Psoas muscle (tissue), 7 donors: ENCODE measurements at regions not wholly inside any gene's neighbourhood (a gene's known extent, or its start where the extent isn't known, plus 50 kb on each side); places are given as distances from the start of the nearest gene placed in this dataset.

Experiments used
- ATAC-seq, 4 donors: fragments of 200-7000 bp; cut with Tn5 transposase; one replicate each; pipeline ENCODE4 v1.9.1; 2020; ENCODE audit warnings: moderate library complexity in 3 of 4, mild to moderate bottlenecking in 2 of 4
- DNase-seq, 2 donors: peaks; one replicate each; pipeline ENCODE4 v3.0.0-alpha.2; 2020
- H3K27ac ChIP-seq: fragments of 200-600 bp; one replicate; pipeline ENCODE4 v1.8.0; 2022
- H3K27me3 ChIP-seq, 3 donors: fragments of 200-600 bp in 1 of 3; one replicate each; pipeline versions ENCODE4 v1.6.1 to v1.8.0; 2013 to 2022; ENCODE audit warnings: low read length in 2 of 3, mild to moderate bottlenecking in 2 of 3, moderate library complexity in 1 of 3; ENCODE audit not compliant: insufficient read depth in 3 of 3
- H3K36me3 ChIP-seq, 2 donors: fragments of 200-600 bp in 1 of 2; one replicate each; pipeline versions ENCODE4 v1.6.1 to v1.8.0; 2013 to 2022; ENCODE audit warnings: low read depth in 1 of 2, mild to moderate bottlenecking in 1 of 2, moderate library complexity in 1 of 2; ENCODE audit not compliant: insufficient read depth in 1 of 2
- H3K4me1 ChIP-seq: fragments of 200-600 bp; one replicate; pipeline ENCODE4 v1.8.0; 2022
- H3K4me3 ChIP-seq: fragments of 200-600 bp; one replicate; pipeline ENCODE4 v1.8.0; 2022; ENCODE audit warnings: mild to moderate bottlenecking
- H3K9me3 ChIP-seq: fragments of 200-600 bp; one replicate; pipeline ENCODE4 v1.8.0; 2022
- WGBS, 3 donors: extraction: QIAGEN DNeasy Blood & Tissue Kit; methylation state at CpG; one replicate each; pipeline versions ENCODE4 v1.1.6 to v1.1.7; 2013; 5-methylcytosine and 5-hydroxymethylcytosine counted together
- intact Hi-C, 2 donors: fragments of 100-400 bp; cut with DNase I; formaldehyde crosslinking; loops; one replicate each; pipeline versions ENCODE4 v1.11.0 to v1.14.2; 2022
- TF ChIP-seq, protein P1 (sequence below): fragments of 200-600 bp; IDR thresholded peaks from one replicate; pipeline ENCODE4 v1.8.0; 2022; ENCODE audit warnings: antibody characterized with exemption
- donor health status: healthy with polysubstance abuse.
- donor health status: DM: no; HTN: no; CAD: no; lungs with moderate emphysema.
- donor health status: Bipolar disorder and iron deficiency.
- donor health status: healthy.
- donor health status: DM: yes; HTN: yes; CAD: no.
- donor health status: DM: no; HTN: no; CAD: no.
- donor health status: DM: yes; HTN: yes; CAD: no.

DNA sequence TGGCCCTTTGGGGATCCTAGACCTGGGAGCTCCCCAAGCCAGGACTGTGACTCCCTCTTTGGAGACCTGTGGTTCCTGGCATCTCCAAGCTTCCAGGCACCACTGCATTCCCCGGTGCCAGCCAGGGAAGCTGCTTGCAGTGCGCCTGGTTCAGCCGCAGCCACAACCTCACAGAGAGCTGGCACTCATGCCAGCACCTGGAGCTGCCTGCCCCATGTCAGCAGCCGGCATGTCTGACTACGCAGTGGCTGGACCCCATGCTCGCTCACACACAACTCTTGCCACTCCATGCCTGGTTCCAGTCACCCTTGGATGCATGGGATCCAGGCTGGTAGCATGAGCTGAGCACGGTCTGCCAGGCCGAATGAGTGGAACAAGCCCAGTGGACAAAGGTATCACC, 426.6 kb downstream of the LRRIQ3 start:
- intact Hi-C loops = no loop called here
- Histone ChIP-seq H3K9me3 (no peaks in the 10 kb centered on the region), H3K36me3 (no peaks in the 10 kb centered on the region), H3K27ac (no peak overlapping the region), H3K4me1 (no peaks in the 10 kb centered on the region), H3K4me3 (no peak overlapping the region), H3K27me3 (no peaks in the 10 kb centered on the region)
- DNase-seq (no peak), ATAC-seq (no peak)
- TF ChIP-seq, protein P1, sequence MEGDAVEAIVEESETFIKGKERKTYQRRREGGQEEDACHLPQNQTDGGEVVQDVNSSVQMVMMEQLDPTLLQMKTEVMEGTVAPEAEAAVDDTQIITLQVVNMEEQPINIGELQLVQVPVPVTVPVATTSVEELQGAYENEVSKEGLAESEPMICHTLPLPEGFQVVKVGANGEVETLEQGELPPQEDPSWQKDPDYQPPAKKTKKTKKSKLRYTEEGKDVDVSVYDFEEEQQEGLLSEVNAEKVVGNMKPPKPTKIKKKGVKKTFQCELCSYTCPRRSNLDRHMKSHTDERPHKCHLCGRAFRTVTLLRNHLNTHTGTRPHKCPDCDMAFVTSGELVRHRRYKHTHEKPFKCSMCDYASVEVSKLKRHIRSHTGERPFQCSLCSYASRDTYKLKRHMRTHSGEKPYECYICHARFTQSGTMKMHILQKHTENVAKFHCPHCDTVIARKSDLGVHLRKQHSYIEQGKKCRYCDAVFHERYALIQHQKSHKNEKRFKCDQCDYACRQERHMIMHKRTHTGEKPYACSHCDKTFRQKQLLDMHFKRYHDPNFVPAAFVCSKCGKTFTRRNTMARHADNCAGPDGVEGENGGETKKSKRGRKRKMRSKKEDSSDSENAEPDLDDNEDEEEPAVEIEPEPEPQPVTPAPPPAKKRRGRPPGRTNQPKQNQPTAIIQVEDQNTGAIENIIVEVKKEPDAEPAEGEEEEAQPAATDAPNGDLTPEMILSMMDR = no peak
- 91 to 94% (median 93%) methylated on average over 8 of the region's 8 CpGs for WGBS, 3 donors

GRCh38 chr1:73770109-73770905, 427.7 kb downstream of the LRRIQ3 start:
- H3K4me1 ChIP-seq = no peaks in the 10 kb centered on the region
- H3K9me3 ChIP-seq = no peaks in the 10 kb centered on the region
- TF ChIP-seq, protein P1 = no peak
- intact Hi-C loops = no loop called here
- no peak overlapping the region for H3K27ac ChIP-seq
- no peaks in the 10 kb centered on the region for H3K27me3 ChIP-seq
- ATAC-seq (no peak), DNase-seq (no peak)
- no peaks in the 10 kb centered on the region for H3K36me3 ChIP-seq
- 89 to 92% (median 90%) methylated on average over 10 of the region's 10 CpGs for WGBS, 3 donors
- H3K4me3 ChIP-seq = no peak overlapping the region

GRCh38 chr1:73766786-73767348, 431.1 kb downstream of the LRRIQ3 start:
- no peaks in the 10 kb centered on the region for H3K27me3 ChIP-seq
- H3K4me3 ChIP-seq = no peak overlapping the region
- H3K4me1 ChIP-seq = no peaks in the 10 kb centered on the region
- no peaks in the 10 kb centered on the region for H3K36me3 ChIP-seq
- ATAC-seq = no peak
- no peak for DNase-seq
- intact Hi-C loops = no loop called here
- no peaks in the 10 kb centered on the region for H3K9me3 ChIP-seq
- TF ChIP-seq, protein P1 = no peak
- WGBS, 3 donors = 50 to 67% (median 57%) methylated on average over 3 of the region's 3 CpGs
- H3K27ac ChIP-seq = no peak overlapping the region

- TF ChIP-seq, protein P1 = no peak
- intact Hi-C loops = no loop called here
- DNase-seq = no peak
Measured at GRCh38 chr1:73765551-73766233, 432.3 kb downstream of the LRRIQ3 start.

More at GRCh38 chr1:73765551-73766233, 432.3 kb downstream of the LRRIQ3 start:
- ATAC-seq = no peak
- Histone ChIP-seq H3K27ac (no peak overlapping the region), H3K27me3 (no peaks in the 10 kb centered on the region), H3K9me3 (no peaks in the 10 kb centered on the region), H3K4me3 (no peak overlapping the region), H3K36me3 (no peaks in the 10 kb centered on the region), H3K4me1 (no peaks in the 10 kb centered on the region)
- 69 to 79% (median 76%) methylated on average over 2 of the region's 2 CpGs for WGBS, 3 donors
